Stimulated activated naive CD4-positive, alpha-beta T cell (primary cell): ENCODE measurements at regions not wholly inside any gene's neighbourhood (a gene's known extent, or its start where the extent isn't known, plus 50 kb on each side); places are given as distances from the start of the nearest gene placed in this dataset.

ENCODE experiments used
- DNase-seq, 6 experiments: peaks; one replicate each; lab custom pipeline; 2025; lab: John Stamatoyannopoulos, UW

GRCh38 chr2:58907644-58908043 is 666.5 kb upstream of the FANCL start:
- DNase-seq, result no peak

DNA sequence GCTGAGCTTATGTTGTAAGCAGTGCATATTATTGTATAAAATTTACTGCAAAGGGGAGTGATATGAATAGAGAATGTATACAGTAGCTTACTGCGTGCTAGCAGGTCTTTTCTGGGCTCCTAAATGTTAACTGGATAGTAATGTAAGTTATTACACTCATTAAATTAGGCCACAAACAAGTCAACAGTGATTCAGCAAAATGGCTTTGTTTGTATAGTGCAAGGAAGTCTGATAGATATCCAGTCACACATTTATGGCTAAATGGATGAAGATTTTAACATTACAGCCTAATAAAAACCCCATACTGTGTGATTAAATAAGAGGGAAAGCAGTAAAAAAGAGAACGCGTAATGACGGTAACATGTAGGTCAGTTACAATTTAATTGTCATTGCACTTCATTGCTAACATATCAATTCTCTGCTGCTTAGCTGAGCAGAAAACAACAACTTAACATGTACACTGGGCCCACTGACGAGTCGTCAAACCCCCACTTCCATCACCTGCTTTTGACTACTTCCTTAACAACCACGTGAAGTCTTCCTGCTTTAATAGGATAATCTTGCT is 665.0 kb upstream of the FANCL start:
- no peak for DNase-seq

GRCh38 chr2:58904095-58904494 is 663.0 kb upstream of the FANCL start:
- DNase-seq, result no peak

- DNase-seq, result no peak
These were observed 662.3 kb upstream of the FANCL start for GRCh38 chr2:58903427-58903826.

- no peak for DNase-seq
These were observed 659.3 kb upstream of the FANCL start for GRCh38 chr2:58900246-58901027.

GRCh38 chr2:58899692-58900091 is 658.6 kb upstream of the FANCL start:
- no peak for DNase-seq

DNA sequence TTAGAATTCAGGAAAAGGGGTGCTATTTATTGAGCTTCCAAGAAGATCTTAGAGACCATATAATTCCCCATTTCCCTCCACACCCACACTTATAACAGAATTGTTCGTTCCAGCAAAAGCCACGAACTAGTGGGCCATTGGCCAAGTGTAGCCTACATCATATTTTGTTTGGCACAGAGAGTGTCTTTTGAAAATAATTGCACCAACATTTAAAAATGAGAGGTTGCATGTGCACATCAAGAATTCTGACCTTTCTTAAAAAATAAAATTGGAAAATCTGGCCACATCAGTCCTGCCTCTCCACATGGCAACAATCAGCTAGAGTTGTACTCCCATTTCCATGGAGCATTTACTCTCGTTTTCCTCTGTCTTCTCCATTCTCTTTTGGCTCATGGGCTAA is 655.5 kb upstream of the FANCL start:
- DNase-seq, result no peak

GRCh38 chr2:58895857-58896256 is 654.7 kb upstream of the FANCL start:
- no peak for DNase-seq

- DNase-seq, result no peak
These were observed 652.7 kb upstream of the FANCL start for GRCh38 chr2:58893656-58894351.

GRCh38 chr2:58891828-58892377 is 650.8 kb upstream of the FANCL start:
- no peak for DNase-seq

GRCh38 chr2:58890865-58891525 is 649.9 kb upstream of the FANCL start:
- no peak for DNase-seq

DNA sequence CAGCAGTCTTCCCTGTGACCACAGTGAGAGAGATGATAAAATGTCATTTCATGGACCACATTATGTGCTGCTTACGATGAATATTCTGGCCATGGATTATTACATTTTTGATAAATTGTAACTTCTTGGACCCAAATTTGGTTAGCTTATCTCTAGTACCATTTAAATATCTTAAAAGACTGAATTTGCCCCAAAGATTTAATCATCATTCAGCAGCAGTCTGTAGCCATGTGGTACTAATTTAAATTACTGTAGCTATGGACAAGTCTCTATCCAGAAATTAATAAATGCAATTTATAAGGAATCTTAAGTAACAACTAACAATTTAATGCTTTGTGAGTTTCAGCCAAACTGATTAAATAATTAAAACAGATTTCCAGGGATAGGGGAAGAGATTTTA is 644.9 kb upstream of the FANCL start:
- no peak for DNase-seq

GRCh38 chr2:58879834-58880233 is 638.7 kb upstream of the FANCL start:
- DNase-seq, result no peak

GRCh38 chr2:58878778-58879177 is 637.7 kb upstream of the FANCL start:
- no peak for DNase-seq

DNA sequence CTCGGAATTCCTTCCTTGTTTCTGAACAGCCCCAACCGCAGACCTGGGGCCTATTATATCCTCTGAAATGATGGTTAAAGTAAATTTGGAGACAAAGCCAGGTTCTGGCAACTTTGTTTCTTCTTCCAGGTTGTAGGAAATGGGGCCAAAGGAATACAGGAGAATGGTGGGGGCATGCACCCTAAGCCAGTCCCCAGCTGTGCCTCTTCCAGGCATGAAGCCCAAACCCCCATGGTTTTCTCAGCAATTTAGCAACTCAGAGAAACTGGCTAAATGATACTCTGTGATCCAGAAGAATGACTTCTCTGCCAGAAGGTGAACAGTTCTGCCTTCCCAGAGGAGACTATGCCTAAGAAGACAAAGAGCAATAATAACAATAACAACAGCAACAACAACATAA is 635.0 kb upstream of the FANCL start:
- no peak for DNase-seq

- DNase-seq, result no peak
These were observed 634.3 kb upstream of the FANCL start for GRCh38 chr2:58875436-58875835.

DNA sequence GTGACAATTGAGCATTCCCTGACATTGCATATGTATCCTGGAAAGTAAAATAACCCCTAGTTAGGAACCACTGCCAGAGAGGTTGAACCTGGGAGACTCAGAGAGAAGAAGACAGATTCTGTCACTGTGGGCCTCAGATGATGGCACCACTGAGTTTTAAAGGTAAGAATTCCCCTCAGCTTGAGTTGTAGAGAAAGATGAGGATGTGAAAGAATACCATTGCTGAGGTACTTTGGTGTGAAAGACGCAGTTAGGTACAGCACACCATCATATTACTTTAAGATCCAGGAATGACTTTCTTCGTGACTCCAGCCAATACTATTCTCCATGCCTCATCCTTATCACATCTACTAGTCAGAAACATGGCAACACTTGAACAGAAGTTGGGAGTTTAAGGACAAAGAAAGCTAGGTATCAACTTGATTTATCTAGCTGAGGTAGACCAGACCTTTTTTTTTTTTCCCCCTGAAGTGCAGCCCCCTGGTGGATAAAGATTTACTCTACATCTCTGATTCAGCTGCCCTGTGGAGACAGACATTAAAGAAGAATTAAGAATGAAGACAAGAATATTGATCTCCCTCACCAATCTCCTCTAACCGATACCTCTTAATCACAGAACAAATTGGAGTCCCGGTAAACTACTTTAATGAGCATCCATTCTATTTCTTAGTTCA is 630.5 kb upstream of the FANCL start:
- no peak for DNase-seq

DNA sequence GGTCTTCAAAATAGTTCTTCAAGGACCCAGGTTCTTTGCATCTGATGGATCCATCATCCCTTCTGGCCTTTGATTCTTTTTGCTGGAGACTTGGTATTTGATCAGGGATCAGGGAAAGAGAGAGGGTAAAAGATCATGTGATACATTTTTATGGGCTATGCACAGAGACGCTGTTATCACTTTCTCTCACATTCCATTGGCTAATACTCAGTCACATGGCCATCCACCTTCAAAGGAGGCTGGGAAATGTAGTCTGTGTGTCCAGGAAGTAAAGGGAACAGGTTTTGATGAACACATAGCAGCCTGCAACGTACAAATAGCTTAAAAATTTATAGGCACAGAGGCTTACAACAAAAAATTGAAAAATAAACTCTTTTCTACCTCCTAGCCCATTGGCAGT is 629.6 kb upstream of the FANCL start:
- no peak for DNase-seq

DNA sequence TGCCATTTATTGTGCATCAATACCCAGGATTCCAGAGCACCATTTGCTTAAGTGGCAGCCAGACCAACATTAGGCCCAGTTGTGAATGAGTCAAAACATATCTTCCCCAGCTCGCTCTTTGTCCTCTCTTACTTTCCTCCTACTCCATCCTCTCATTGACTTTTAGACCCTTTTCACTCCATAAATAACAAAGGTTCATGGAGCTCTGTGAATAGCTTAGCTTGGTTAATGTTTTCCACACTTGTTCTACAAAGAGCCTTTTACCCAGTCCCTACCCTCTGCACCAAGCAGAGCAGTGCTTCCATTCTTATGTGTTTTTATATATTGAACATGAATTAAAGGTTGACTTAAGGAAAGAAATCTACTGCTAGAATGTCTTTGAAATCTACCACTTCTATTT is 625.8 kb upstream of the FANCL start:
- no peak for DNase-seq

DNA sequence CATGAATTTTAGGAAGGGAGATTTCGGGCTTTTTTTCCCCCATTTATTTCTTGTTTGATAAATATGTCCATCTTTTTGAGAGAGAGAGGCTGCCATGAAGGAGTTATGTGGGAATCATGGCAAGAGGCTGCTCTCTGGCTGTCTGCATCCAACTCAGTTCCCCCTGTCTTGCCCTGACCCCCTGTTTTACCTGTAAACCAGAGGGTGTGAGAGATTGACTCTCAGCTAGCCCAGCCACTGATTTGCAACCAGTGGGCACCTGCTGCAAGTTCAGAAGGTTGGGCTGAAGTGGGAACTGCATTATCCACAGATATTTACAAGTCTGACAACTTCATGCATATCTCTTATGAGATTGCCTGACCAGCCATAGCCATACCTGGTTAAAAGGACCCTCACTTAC is 625.4 kb upstream of the FANCL start:
- DNase-seq, result no peak

- no peak for DNase-seq
These were observed 624.9 kb upstream of the FANCL start for GRCh38 chr2:58866040-58866439.

DNA sequence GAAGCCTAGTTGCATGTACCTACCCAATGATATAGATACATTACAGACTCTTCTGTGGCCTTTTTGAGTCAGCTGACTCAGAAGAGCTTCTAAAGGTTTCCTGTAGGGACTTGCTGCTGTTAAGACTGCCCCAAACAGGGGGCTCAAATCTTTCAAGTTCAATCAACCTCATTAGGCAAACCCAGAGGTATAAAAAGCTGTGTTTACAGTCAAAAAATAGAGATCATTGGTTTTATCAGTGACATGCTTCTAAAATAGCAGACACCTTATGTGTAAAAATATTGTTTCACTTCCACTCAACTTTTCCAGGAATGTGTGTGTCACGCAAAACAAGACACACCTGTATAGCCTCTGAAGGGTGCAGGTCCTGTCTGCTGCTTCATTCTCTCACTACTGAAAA is 624.3 kb upstream of the FANCL start:
- DNase-seq, result no peak
